GM12865 (cell line): ENCODE measurements at regions not wholly inside any gene's neighbourhood (a gene's known extent, or its start where the extent isn't known, plus 50 kb on each side); places are given as distances from the start of the nearest gene placed in this dataset.
A peak's percentile ranks its signal among the peaks of the same experiment; 100 is the strongest.

ENCODE experiments used
- DNase-seq: peaks from one replicate; pipeline ENCODE4 v3.0.0; 2010; ENCODE audit warnings: low read depth
- H3K4me3 ChIP-seq: 2 replicates; pipeline ENCODE4 v1.5.1; 2011; ENCODE audit warnings: mild to moderate bottlenecking, low read depth, low read length, control low read depth
- TF ChIP-seq, protein P1 (sequence below): IDR thresholded peaks from 2 replicates; pipeline ENCODE4 v1.5.1; 2011; ENCODE audit warnings: low read length, control low read depth, low read depth, inconsistent platforms; ENCODE audit not compliant: insufficient read depth; ENCODE audit errors: missing control alignments

DNA sequence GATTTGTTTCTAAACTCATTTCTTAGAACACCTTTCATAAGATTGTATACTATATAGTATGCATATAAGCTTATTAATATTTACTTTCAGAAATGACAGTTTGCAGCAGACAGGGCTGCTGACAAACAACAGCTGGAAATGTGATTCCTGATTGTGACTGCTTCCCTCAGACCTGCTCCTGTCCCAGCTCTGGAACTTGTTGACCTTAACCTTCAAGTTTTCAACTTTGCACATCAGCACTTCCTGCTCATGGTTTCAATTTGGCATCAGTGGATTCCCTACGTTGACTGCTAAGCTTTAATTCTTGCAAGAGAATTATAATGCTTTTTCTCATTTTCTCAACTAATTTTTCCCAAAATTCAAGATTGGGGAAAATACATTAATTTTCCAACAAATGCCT lies 459.2 kb upstream of the ACVR2A start:
- TF ChIP-seq, protein P1, sequence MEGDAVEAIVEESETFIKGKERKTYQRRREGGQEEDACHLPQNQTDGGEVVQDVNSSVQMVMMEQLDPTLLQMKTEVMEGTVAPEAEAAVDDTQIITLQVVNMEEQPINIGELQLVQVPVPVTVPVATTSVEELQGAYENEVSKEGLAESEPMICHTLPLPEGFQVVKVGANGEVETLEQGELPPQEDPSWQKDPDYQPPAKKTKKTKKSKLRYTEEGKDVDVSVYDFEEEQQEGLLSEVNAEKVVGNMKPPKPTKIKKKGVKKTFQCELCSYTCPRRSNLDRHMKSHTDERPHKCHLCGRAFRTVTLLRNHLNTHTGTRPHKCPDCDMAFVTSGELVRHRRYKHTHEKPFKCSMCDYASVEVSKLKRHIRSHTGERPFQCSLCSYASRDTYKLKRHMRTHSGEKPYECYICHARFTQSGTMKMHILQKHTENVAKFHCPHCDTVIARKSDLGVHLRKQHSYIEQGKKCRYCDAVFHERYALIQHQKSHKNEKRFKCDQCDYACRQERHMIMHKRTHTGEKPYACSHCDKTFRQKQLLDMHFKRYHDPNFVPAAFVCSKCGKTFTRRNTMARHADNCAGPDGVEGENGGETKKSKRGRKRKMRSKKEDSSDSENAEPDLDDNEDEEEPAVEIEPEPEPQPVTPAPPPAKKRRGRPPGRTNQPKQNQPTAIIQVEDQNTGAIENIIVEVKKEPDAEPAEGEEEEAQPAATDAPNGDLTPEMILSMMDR: no peak
- H3K4me3 ChIP-seq: no peak overlapping the region
- no peak for DNase-seq

DNA sequence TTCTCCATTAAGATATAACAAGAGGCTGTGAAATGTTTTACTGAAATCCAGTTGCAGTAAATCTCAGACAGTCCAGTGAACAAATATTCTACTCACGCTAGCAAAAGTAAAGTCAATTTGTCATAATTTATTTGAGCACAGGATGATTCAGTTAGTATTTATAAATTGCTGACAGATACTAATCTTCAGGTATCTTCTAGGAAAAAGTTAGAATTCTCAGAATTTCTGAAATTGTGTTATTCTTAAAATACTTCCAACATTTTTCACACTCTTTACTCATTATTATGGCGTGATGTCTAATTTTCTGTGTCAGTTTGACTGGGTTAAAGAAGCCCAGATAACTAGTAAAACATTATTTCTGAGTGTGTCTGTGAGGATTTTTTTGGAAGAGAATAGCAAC lies 460.2 kb upstream of the ACVR2A start:
- TF ChIP-seq, protein P1: no peak
- H3K4me3 ChIP-seq: no peak overlapping the region
- no peak for DNase-seq

DNA sequence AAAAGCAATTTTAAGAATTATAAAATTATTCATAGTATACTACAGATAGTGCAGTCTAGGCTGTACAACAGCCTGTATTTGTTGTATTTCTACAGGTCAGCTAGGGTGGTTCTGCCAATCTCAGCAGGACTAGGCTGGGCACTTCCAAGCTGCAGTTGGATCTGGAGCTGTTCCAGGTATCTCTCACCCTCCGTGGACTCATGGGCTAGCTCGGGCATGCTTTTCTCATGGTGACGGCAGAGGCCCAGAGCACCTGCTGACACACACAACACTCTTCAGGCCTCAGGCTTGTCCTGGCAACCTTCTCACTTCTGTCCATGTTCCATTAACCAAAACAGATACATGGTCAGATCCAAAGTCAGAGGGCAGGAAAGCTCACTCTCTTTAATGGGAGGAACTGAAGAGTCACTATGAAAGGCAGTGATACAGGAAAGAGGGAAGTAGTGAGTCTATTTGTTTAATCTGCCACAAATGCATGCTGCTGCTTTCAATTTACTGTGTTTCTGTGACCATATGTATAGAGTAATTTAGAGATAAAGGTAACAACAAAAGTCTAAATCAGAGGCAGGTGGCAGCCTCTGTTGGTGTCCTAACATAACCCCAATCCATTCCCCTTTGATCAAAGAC lies 462.4 kb upstream of the ACVR2A start:
- TF ChIP-seq, protein P1: no peak
- no peak overlapping the region for H3K4me3 ChIP-seq
- DNase-seq: no peak

DNA sequence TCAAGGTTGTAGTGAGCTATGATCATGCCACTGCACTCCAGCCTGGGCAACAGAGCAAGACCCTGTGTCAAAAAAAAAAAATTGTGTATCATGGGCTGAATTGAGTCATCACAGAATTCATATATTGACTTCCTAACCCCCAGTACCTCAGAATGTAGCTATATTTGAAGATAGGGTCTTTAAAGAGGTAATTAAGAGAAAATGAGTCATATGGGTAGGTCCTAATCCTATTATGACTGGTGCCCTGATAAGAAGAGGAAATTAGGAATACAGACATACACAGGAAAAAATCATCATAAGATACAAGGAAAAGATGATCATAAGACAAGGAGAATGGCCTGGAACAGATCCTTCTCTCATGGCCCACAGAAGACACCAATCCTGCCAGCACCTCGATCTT lies 466.4 kb upstream of the ACVR2A start:
- TF ChIP-seq, protein P1: no peak
- H3K4me3 ChIP-seq: no peak overlapping the region
- DNase-seq: peak; percentile 2

DNA sequence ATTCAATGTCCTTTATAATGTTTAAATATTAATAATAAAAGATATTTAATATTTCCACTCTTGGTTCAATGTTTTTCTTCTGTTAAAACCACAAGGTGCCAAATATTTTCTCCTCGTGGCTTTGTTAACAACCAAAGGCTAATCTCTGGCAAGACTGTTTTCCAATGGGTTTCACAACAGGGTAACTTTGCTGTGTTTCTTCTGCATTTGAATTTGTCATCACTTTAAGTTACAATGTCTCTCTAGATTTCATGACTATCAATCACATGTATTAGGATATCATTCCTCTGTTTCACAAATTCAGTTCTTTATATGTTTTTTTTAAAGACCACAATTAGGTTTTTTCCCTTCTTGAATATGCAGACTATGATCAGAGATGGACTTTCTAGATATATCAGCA lies 469.8 kb upstream of the ACVR2A start:
- TF ChIP-seq, protein P1: no peak
- H3K4me3 ChIP-seq: no peak overlapping the region
- no peak for DNase-seq

DNA sequence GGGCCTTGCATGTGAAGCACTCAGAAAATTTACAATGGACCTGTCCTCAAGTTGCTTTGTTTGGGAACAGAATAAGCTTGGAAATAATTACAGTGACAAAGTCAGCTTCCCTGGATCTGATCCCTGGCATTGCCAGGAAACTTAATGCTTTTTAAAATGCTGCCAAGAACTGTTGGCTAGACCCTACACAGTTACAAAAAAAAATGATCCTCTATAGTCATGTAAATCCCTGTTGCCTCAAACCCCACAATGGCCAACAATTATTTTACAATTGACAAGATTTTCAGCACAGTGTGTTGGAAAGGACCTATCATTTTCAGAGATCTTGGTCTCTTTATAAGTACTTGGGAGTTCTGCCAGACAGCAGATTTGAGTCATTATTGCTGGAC lies 470.4 kb upstream of the ACVR2A start:
- TF ChIP-seq, protein P1: no peak
- no peak for DNase-seq
- H3K4me3 ChIP-seq: no peak overlapping the region

DNA sequence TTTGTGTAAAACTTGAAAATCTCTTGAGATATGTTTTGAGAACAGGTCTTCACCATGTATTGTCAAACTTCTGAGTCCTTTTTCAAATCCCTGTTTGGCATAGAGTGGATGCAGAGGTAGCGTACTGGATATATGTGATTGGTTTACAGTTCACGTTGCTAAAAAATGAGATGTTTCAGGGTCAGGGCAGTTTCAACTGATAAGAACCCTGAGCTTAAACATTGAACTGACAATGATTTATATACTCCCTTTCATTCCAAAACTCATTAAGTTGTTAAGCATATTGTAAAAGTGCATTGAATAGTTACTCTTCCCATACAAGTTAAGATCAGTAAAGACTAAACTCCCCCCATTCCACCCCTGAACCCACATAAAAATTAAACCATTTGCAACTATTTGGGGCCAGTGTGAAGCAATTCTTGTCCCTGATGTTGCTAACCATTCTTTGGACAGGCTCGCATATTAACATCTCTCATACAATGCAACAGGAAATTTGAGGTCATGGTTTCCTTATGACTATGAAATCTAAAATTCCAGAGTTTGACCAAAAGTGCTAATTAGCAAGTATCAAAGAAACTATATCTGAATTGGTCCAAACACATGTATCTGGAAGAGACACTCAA lies 470.9 kb upstream of the ACVR2A start:
- DNase-seq: no peak
- TF ChIP-seq, protein P1: no peak
- no peak overlapping the region for H3K4me3 ChIP-seq
